OCI-LY3 (cell line): ENCODE measurements at regions not wholly inside any gene's neighbourhood (a gene's known extent, or its start where the extent isn't known, plus 50 kb on each side); places are given as distances from the start of the nearest gene placed in this dataset.

ENCODE experiments used
- H2AFZ ChIP-seq: fragments of 200-600, 300-600 bp; shearing (Covaris generic); 2 replicates; pipeline ENCODE4 v1.6.0; 2014; ENCODE audit warnings: antibody characterized with exemption, low read depth, low read length
- H3K27ac ChIP-seq: fragments of 200-600, 300-600 bp; sonication (generic); 2 replicates; pipeline ENCODE4 v1.5.1; 2014; ENCODE audit warnings: mild to moderate bottlenecking, low read length, moderate library complexity, mixed read lengths
- H3K27me3 ChIP-seq: fragments of 200-600, 300-600 bp; sonication (generic); 2 replicates; pipeline ENCODE4 v1.6.1; 2014; ENCODE audit warnings: low read depth, low read length, mixed read lengths
- H3K36me3 ChIP-seq: fragments of 200-600, 300-600 bp; sonication (generic); replicated peaks from 2 replicates; pipeline ENCODE3; 2014; ENCODE audit warnings: low read depth, low read length, mixed read lengths
- H3K4me1 ChIP-seq: fragments of 300-600, 200-600 bp; sonication (generic); 2 replicates; pipeline ENCODE4 v1.6.1; 2014; ENCODE audit warnings: low read length, mixed read lengths
- H3K4me2 ChIP-seq: fragments of 200-600, 300-600 bp; sonication (generic); 2 replicates; pipeline ENCODE4 v1.6.1; 2014; ENCODE audit warnings: low read length, mixed read lengths
- H3K4me3 ChIP-seq: fragments of 300-600, 200-600 bp; sonication (generic); 2 replicates; pipeline ENCODE4 v1.5.1; 2014; ENCODE audit warnings: antibody characterized with exemption, mild to moderate bottlenecking, low read length, moderate library complexity
- H3K79me2 ChIP-seq: fragments of 300-600, 200-600 bp; shearing (Covaris generic); 2 replicates; pipeline ENCODE4 v1.6.1; 2014; ENCODE audit warnings: mild to moderate bottlenecking, low read length, mixed read lengths
- H3K9ac ChIP-seq: fragments of 300-600, 200-600 bp; shearing (Covaris generic); 2 replicates; pipeline ENCODE4 v1.6.0; 2014; ENCODE audit warnings: mild to moderate bottlenecking, low read length, moderate library complexity
- H3K9me3 ChIP-seq: fragments of 200-600, 300-600 bp; shearing (Covaris generic); 2 replicates; pipeline ENCODE4 v1.6.1; 2014; ENCODE audit warnings: low read length, mixed read lengths; ENCODE audit not compliant: insufficient read depth
- H4K20me1 ChIP-seq: fragments of 200-600, 300-600 bp; sonication (generic); 2 replicates; pipeline ENCODE4 v1.6.1; 2016; ENCODE audit warnings: low read length, mixed read lengths; ENCODE audit not compliant: insufficient read depth
- CTCF ChIP-seq: fragments of 200-600, 300-600 bp; sonication (generic); IDR thresholded peaks from 2 replicates; pipeline ENCODE4 v1.5.1; 2014; ENCODE audit warnings: antibody characterized with exemption, low read length, low read depth
- EZH2phosphoT487 ChIP-seq: fragments of 200-600 bp; shearing (Covaris generic); IDR thresholded peaks from 2 replicates; pipeline ENCODE4 v1.6.1; 2018; ENCODE audit warnings: antibody characterized with exemption, mixed run types, low read depth

DNA sequence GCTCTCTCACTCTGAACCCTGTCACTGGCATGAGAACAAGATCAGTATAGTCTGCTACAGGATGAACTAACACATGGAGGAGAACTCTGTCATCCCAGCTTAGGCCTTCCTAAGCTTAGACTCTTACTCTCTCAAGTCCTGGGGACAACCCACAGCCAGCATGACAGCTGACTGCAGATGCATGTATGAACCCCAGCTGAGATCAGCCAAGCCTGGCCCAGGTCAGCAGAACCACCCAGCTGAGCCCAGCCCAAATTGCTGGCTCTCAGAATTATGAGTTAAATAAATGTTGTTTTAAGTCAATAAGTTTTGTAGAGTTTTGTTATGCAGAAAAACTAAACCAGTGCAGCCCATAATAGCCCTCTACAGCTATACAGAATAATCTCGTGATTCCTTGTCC, 287.3 kb downstream of the TNS1 start:
- Histone ChIP-seq H3K27ac (no peak overlapping the region), H3K4me1 (no peaks in the 10 kb centered on the region), H4K20me1 (no peaks in the 10 kb centered on the region), H2AFZ (no peak overlapping the region), H3K4me3 (no peak overlapping the region), H3K9ac (no peak overlapping the region), H3K4me2 (no peak overlapping the region), H3K9me3 (no peaks in the 10 kb centered on the region), H3K36me3 (no peaks in the 10 kb centered on the region), H3K27me3 (peaks cover 6% of the 10 kb centered on the region; the same call in 1 of the 2 replicates), H3K79me2 (no peaks in the 10 kb centered on the region)
- TF ChIP-seq EZH2phosphoT487 (no peak), CTCF (no peak)

DNA sequence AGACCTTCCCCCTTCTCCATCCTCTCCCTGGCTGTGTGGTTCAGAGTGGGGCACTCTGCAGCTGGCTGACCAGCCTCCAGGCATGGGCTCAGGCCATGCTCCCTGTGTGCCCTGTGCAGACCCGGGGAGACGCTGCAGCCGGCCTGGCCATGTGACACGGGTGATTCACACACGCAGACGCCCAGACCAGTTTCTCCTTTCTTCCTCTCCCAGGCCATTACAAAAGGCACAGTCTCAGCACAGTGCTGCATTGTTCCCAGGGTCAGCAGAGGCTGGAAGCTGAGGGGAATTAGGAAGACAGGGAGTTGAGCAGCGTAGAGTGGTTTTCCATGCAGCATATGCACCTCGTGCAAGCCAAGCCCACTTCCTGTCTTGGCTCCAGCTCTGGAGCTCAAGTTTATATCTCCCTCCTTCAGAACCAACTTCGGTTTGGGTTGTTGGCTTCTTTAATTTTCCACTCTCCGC, 288.5 kb downstream of the TNS1 start:
- Histone ChIP-seq H3K27ac (no peak overlapping the region), H2AFZ (no peak overlapping the region), H3K4me3 (no peak overlapping the region), H4K20me1 (no peaks in the 10 kb centered on the region), H3K9ac (no peak overlapping the region), H3K4me2 (no peak overlapping the region), H3K79me2 (no peaks in the 10 kb centered on the region), H3K36me3 (no peaks in the 10 kb centered on the region), H3K9me3 (no peaks in the 10 kb centered on the region), H3K27me3 (peaks cover 17% of the 10 kb centered on the region), H3K4me1 (no peaks in the 10 kb centered on the region)
- TF ChIP-seq CTCF, result no peak
- TF ChIP-seq EZH2phosphoT487, result no peak

- peaks cover 20% of the 10 kb centered on the region for H3K27me3 ChIP-seq
- TF ChIP-seq EZH2phosphoT487 (no peak), CTCF (peak; percentile 76)
- H2AFZ ChIP-seq, result no peak overlapping the region
- no peak overlapping the region for H3K27ac ChIP-seq
- H3K9ac ChIP-seq, result no peak overlapping the region
- no peaks in the 10 kb centered on the region for H4K20me1 ChIP-seq
- no peaks in the 10 kb centered on the region for H3K79me2 ChIP-seq
- H3K36me3 ChIP-seq, result no peaks in the 10 kb centered on the region
- no peaks in the 10 kb centered on the region for H3K9me3 ChIP-seq
- H3K4me2 ChIP-seq, result no peak overlapping the region
- no peaks in the 10 kb centered on the region for H3K4me1 ChIP-seq
- no peak overlapping the region for H3K4me3 ChIP-seq
These were observed 289.2 kb downstream of the TNS1 start for GRCh38 chr2:217713395-217714286.

DNA sequence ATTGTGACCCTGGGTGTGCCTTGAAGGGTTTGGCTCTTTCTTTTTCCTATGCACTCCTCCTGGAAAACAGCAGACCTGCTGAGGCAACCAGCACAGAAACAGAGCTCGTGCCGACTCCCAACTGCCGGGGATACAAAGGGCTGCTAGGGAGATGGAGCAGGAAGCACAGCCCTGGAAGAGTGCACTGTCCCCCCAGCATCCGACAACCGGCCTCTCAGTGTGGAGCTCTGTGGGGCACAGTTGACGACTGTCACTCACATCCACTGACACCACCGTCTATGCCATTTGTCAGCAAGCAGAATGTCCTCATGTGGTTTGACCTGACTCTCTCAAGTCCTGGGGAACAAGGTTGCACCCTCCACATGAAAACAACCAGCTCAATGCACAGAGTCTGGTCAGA, 290.4 kb downstream of the TNS1 start:
- no peaks in the 10 kb centered on the region for H3K4me1 ChIP-seq
- no peak overlapping the region for H3K9ac ChIP-seq
- H3K79me2 ChIP-seq, result no peaks in the 10 kb centered on the region
- no peak overlapping the region for H3K27ac ChIP-seq
- H4K20me1 ChIP-seq, result no peaks in the 10 kb centered on the region
- H3K36me3 ChIP-seq, result no peaks in the 10 kb centered on the region
- peaks cover 27% of the 10 kb centered on the region for H3K27me3 ChIP-seq
- H3K4me3 ChIP-seq, result no peak overlapping the region
- no peaks in the 10 kb centered on the region for H3K9me3 ChIP-seq
- TF ChIP-seq EZH2phosphoT487, result no peak
- no peak for TF ChIP-seq CTCF
- no peak overlapping the region for H3K4me2 ChIP-seq
- no peak overlapping the region for H2AFZ ChIP-seq
